CD4-positive, alpha-beta T cell treated with Interleukin-17A for 1 hour (primary cell): ENCODE measurements at regions not wholly inside any gene's neighbourhood (a gene's known extent, or its start where the extent isn't known, plus 50 kb on each side); places are given as distances from the start of the nearest gene placed in this dataset.
A peak's percentile ranks its signal among the peaks of the same experiment; 100 is the strongest.
"Not testable (repeated sequence)": the region's sequence is repeated elsewhere in the genome, so short reads cannot be mapped to it uniquely, and the experiment has no call there.

Experiments
- DNase-seq: peaks from one replicate; pipeline ENCODE4 v3.0.0-alpha.2; 2020

- DNase-seq = no peak
Observed at GRCh38 chr21:39022035-39022434, 161.2 kb downstream of the PSMG1 start.

GRCh38 chr21:39021478-39021832 is 161.8 kb downstream of the PSMG1 start:
- DNase-seq = no peak

- no peak for DNase-seq
Observed at GRCh38 chr21:39020751-39021477, 162.3 kb downstream of the PSMG1 start.

- DNase-seq = no peak
Observed at GRCh38 chr21:39018730-39019129, 164.5 kb downstream of the PSMG1 start.

GRCh38 chr21:39016740-39017315 is 166.4 kb downstream of the PSMG1 start:
- peak; percentile 15 for DNase-seq

GRCh38 chr21:39014747-39015146 is 168.5 kb downstream of the PSMG1 start:
- no peak for DNase-seq

GRCh38 chr21:39012326-39013230 is 170.7 kb downstream of the PSMG1 start:
- DNase-seq = no peak

GRCh38 chr21:39011911-39012310 is 171.3 kb downstream of the PSMG1 start:
- DNase-seq = no peak

- no peak for DNase-seq
Observed at GRCh38 chr21:39010629-39011404, 172.4 kb downstream of the PSMG1 start.

- no peak for DNase-seq
Observed at GRCh38 chr21:39009587-39010225, 173.5 kb downstream of the PSMG1 start.

GRCh38 chr21:39007985-39008384 is 175.3 kb downstream of the PSMG1 start:
- no peak for DNase-seq

- DNase-seq = no peak
Observed at GRCh38 chr21:39007532-39007931, 175.7 kb downstream of the PSMG1 start.

GRCh38 chr21:39006571-39007311 is 176.5 kb downstream of the PSMG1 start:
- DNase-seq = no peak

GRCh38 chr21:39005502-39005787 is 177.8 kb downstream of the PSMG1 start:
- DNase-seq = no peak

- no peak for DNase-seq
Observed at GRCh38 chr21:39004634-39005501, 178.4 kb downstream of the PSMG1 start.

GRCh38 chr21:39003982-39004633 is 179.1 kb downstream of the PSMG1 start:
- DNase-seq = peak; percentile 12

- no peak for DNase-seq
Observed at GRCh38 chr21:39001341-39001740, 181.9 kb downstream of the PSMG1 start.

- DNase-seq = no peak
Observed at GRCh38 chr21:39000496-39000895, 182.8 kb downstream of the PSMG1 start.

- DNase-seq = no peak
Observed at GRCh38 chr21:38999161-38999560, 184.1 kb downstream of the PSMG1 start.

GRCh38 chr21:38998281-38998680 is 185.0 kb downstream of the PSMG1 start:
- not testable (repeated sequence) for DNase-seq

- not testable (repeated sequence) for DNase-seq
Observed at GRCh38 chr21:38997843-38998175, 185.4 kb downstream of the PSMG1 start.
